HCT116 (cell line): ENCODE measurements at regions not wholly inside any gene's neighbourhood (a gene's known extent, or its start where the extent isn't known, plus 50 kb on each side); places are given as distances from the start of the nearest gene placed in this dataset.

Experiments used
- ATAC-seq: fragments of 200-7000 bp; cut with Tn5 transposase; 2 replicates; pipeline ENCODE4 v1.9.1; 2020; ENCODE audit warnings: mild to moderate bottlenecking, moderate library complexity
- BruUV-seq: library from RNA; stranded (reverse); fragments of 400-500 nt; replicated peaks from 2 replicates; lab custom pipeline; 2021; lab: Mats Ljungman, UMichigan
- CTCF ChIA-PET: fragments of 300-600 bp; sonication (Branson Sonifier 250); formaldehyde crosslinking; loops from one replicate; lab custom pipeline; 2021; ENCODE audit warnings: antibody characterized with exemption; lab: Charles Lee
- POLR2A ChIA-PET: fragments of 300-600, 350-600 bp; sonication (Branson Sonifier 250); formaldehyde crosslinking; loops from one replicate; lab custom pipeline; 2021; ENCODE audit warnings: antibody characterized with exemption; lab: Charles Lee
- RAD21 ChIA-PET, 2 experiments: fragments of 300-600 bp; sonication (Branson Sonifier 250); formaldehyde crosslinking; loops; one replicate each; lab custom pipeline; 2023; ENCODE audit warnings: low total read pairs in 2 of 2; ENCODE audit not compliant: uncharacterized antibody in 2 of 2, unreplicated experiment in 2 of 2, low non-redundant PET in 1 of 2; lab: Charles Lee
- DNase-seq: peaks from one replicate; pipeline ENCODE4 v3.0.0-alpha.2; 2010; ENCODE audit warnings: low read depth, low spot score
- H2AFZ ChIP-seq: fragments of 200-600 bp; shearing (Covaris generic), sonication (generic); 2 replicates; pipeline ENCODE4 v1.6.1; 2017; ENCODE audit warnings: low read depth, mixed run types, mixed read lengths, antibody characterized with exemption, low read length; ENCODE audit not compliant: poor library complexity, severe bottlenecking
- H3K27ac ChIP-seq: 2 replicates; pipeline ENCODE4 v1.5.1; 2012; ENCODE audit warnings: low read depth, low read length
- H3K27me3 ChIP-seq: fragments of 200-600 bp; sonication (generic); 2 replicates; pipeline ENCODE4 v1.6.1; 2016; ENCODE audit warnings: mixed run types, low read length, mixed read lengths; ENCODE audit not compliant: insufficient read depth
- H3K36me3 ChIP-seq, 2 experiments: fragments of 200-500 bp in 1 of 2; fragments of 200-600 bp in 1 of 2; sonication (Bioruptor generic) in 1 of 2; sonication (generic) in 1 of 2; 2 replicates each; pipeline versions ENCODE4 v1.5.1 to v1.6.1; 2014 to 2016; ENCODE audit warnings: low read length in 2 of 2, inconsistent platforms in 1 of 2, mixed read lengths in 1 of 2, mixed run types in 1 of 2; ENCODE audit not compliant: insufficient read depth in 2 of 2, control insufficient read depth in 1 of 2
- H3K4me1 ChIP-seq, 2 experiments: fragments of 200-600 bp in 1 of 2; sonication (generic) in 1 of 2; 2 replicates each; pipeline versions ENCODE4 v1.5.1 to v1.6.1; 2012 to 2017; ENCODE audit warnings: low read length in 2 of 2, inconsistent platforms in 1 of 2, mild to moderate bottlenecking in 1 of 2, mixed read lengths in 1 of 2, mixed run types in 1 of 2, moderate library complexity in 1 of 2; ENCODE audit not compliant: insufficient read depth in 2 of 2, control insufficient read depth in 1 of 2
- H3K4me2 ChIP-seq: fragments of 200-600 bp; sonication (generic); 2 replicates; pipeline ENCODE4 v1.6.1; 2017; ENCODE audit warnings: mixed run types, low read length, mixed read lengths
- H3K4me3 ChIP-seq, 2 experiments: fragments of 200-600 bp in 1 of 2; sonication (generic) in 1 of 2; replicated peaks in 1 of 2; 2 replicates each; pipeline ENCODE4 v1.5.1; 2011 to 2016; ENCODE audit warnings: low read length in 2 of 2, control low read depth in 1 of 2, low read depth in 1 of 2, mild to moderate bottlenecking in 1 of 2, mixed read lengths in 1 of 2, mixed run types in 1 of 2
- H3K79me2 ChIP-seq: fragments of 200-600 bp; sonication (generic); 2 replicates; pipeline ENCODE4 v1.6.1; 2017; ENCODE audit warnings: mild to moderate bottlenecking, mixed run types, low read length, moderate library complexity, mixed read lengths; ENCODE audit not compliant: insufficient read depth
- H3K9ac ChIP-seq: fragments of 200-600 bp; sonication (generic); 2 replicates; pipeline ENCODE4 v1.6.1; 2016; ENCODE audit warnings: low read length, mixed read lengths
- H3K9me2 ChIP-seq: fragments of 200-600 bp; sonication (generic), shearing (Covaris generic); 2 replicates; pipeline ENCODE4 v1.6.1; 2017; ENCODE audit warnings: mixed run types, mild to moderate bottlenecking, moderate library complexity; ENCODE audit not compliant: insufficient read depth
- H3K9me3 ChIP-seq, 2 experiments: fragments of 200-500 bp in 1 of 2; fragments of 200-600 bp in 1 of 2; sonication (Bioruptor generic) in 1 of 2; sonication (generic) in 1 of 2; 2 replicates each; pipeline ENCODE4 v1.6.1; 2014 to 2017; ENCODE audit warnings: low read length in 2 of 2, mixed read lengths in 2 of 2, inconsistent platforms in 1 of 2, low read depth in 1 of 2, mild to moderate bottlenecking in 1 of 2, mixed run types in 1 of 2, moderate library complexity in 1 of 2; ENCODE audit not compliant: control insufficient read depth in 1 of 2, insufficient read depth in 1 of 2
- H4K20me1 ChIP-seq: fragments of 200-600 bp; sonication (generic), shearing (Covaris generic); 2 replicates; pipeline ENCODE4 v1.6.1; 2017; ENCODE audit warnings: mixed run types, mild to moderate bottlenecking, moderate library complexity; ENCODE audit not compliant: insufficient read depth
- CEBPB ChIP-seq: IDR thresholded peaks from 2 replicates; pipeline ENCODE4 v1.6.1; 2012; ENCODE audit warnings: low read depth
- ELF1 ChIP-seq: IDR thresholded peaks from 2 replicates; pipeline ENCODE4 v1.6.1; 2012; ENCODE audit warnings: low read depth, borderline replicate concordance
- EZH2phosphoT487 ChIP-seq: fragments of 200-600 bp; IDR thresholded peaks from 2 replicates; pipeline ENCODE4 v1.6.1; 2018; ENCODE audit warnings: antibody characterized with exemption, borderline replicate concordance
- FOSL1 ChIP-seq: IDR thresholded peaks from 2 replicates; pipeline ENCODE4 v1.6.1; 2012; ENCODE audit warnings: low read depth
- JUND ChIP-seq: IDR thresholded peaks from 2 replicates; pipeline ENCODE4 v1.6.1; 2012
- POLR2A ChIP-seq: IDR thresholded peaks from 2 replicates; pipeline ENCODE4 v1.7.0; 2011; ENCODE audit warnings: borderline replicate concordance; ENCODE audit not compliant: insufficient read depth, insufficient read length; ENCODE audit errors: extremely low read depth
- RAD21 ChIP-seq: IDR thresholded peaks from 2 replicates; pipeline ENCODE4 v1.6.1; 2012; ENCODE audit warnings: low read depth, mild to moderate bottlenecking
- SIN3A ChIP-seq: IDR thresholded peaks from 2 replicates; pipeline ENCODE4 v1.6.1; 2012; ENCODE audit warnings: low read depth
- SP1 ChIP-seq: IDR thresholded peaks from 2 replicates; pipeline ENCODE4 v1.6.1; 2012; ENCODE audit warnings: low read depth
- SRF ChIP-seq: IDR thresholded peaks from 2 replicates; pipeline ENCODE4 v1.6.1; 2012; ENCODE audit warnings: low read depth
- TCF7L2 ChIP-seq: IDR thresholded peaks from 2 replicates; pipeline ENCODE4 v1.7.0; 2011; ENCODE audit warnings: borderline replicate concordance, inconsistent platforms; ENCODE audit not compliant: insufficient read depth, insufficient read length; ENCODE audit errors: extremely low read depth
- ZFX ChIP-seq: fragments of 450-650 bp; IDR thresholded peaks from 2 replicates; pipeline ENCODE4 v1.6.1; 2017
- intact Hi-C: fragments of 100-400 bp; cut with micrococcal nuclease; formaldehyde crosslinking; loops from 2 replicates; pipeline ENCODE4 v1.10.0; 2022
- TF ChIP-seq, protein P1 (sequence below): IDR thresholded peaks from 2 replicates; pipeline ENCODE4 v1.6.1; 2012; ENCODE audit warnings: low read depth
- TF ChIP-seq, protein P2 (sequence below): IDR thresholded peaks from 2 replicates; pipeline ENCODE4 v1.6.1; 2011; ENCODE audit warnings: mild to moderate bottlenecking, low read length, moderate library complexity; ENCODE audit not compliant: insufficient replicate concordance; ENCODE audit errors: extremely low read depth
- TF ChIP-seq, protein P3 (sequence below): IDR thresholded peaks from 2 replicates; pipeline ENCODE4 v1.6.1; 2012

DNA sequence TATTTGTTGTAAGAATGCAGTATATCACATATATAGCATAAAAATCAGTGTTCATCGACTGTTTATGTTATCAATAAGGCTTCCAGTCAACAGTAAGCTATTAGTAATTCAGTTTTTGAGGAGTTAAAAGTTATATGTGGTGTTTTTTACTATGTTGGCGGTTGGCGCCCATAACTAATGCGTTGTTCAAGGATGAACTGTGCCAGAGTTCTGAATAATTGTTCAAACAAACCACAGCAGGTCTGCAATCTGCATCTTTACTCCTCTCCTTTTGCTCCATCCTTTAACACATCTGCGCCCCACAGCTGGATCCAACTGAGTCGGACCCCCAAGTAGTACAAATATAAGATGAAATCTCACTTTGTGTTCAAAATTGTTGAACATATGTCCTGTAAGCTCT is 836.1 kb downstream of the LTN1 start:
- ATAC-seq (no peak), DNase-seq (no peak)
- intact Hi-C loops, result no loop called here
- ChIA-PET POLR2A (no interaction called here), CTCF (no interaction called here), RAD21 (no interaction called here)
- H3K9me3 ChIP-seq, result peaks cover 20 to 25% of the 10 kb centered on the region in 2 experiments; a peak in 2 of 4 replicates
- no peaks in the 10 kb centered on the region for H3K27me3 ChIP-seq
- H3K4me1 ChIP-seq, result no peaks in the 10 kb centered on the region
- H3K27ac ChIP-seq, result no peak overlapping the region
- no peaks in the 10 kb centered on the region for H3K9me2 ChIP-seq
- no peaks in the 10 kb centered on the region for H3K36me3 ChIP-seq
- BruUV-seq, result no TSS peak
- no peak overlapping the region for H3K9ac ChIP-seq
- no peaks in the 10 kb centered on the region for H3K79me2 ChIP-seq
- TF ChIP-seq, protein P1, sequence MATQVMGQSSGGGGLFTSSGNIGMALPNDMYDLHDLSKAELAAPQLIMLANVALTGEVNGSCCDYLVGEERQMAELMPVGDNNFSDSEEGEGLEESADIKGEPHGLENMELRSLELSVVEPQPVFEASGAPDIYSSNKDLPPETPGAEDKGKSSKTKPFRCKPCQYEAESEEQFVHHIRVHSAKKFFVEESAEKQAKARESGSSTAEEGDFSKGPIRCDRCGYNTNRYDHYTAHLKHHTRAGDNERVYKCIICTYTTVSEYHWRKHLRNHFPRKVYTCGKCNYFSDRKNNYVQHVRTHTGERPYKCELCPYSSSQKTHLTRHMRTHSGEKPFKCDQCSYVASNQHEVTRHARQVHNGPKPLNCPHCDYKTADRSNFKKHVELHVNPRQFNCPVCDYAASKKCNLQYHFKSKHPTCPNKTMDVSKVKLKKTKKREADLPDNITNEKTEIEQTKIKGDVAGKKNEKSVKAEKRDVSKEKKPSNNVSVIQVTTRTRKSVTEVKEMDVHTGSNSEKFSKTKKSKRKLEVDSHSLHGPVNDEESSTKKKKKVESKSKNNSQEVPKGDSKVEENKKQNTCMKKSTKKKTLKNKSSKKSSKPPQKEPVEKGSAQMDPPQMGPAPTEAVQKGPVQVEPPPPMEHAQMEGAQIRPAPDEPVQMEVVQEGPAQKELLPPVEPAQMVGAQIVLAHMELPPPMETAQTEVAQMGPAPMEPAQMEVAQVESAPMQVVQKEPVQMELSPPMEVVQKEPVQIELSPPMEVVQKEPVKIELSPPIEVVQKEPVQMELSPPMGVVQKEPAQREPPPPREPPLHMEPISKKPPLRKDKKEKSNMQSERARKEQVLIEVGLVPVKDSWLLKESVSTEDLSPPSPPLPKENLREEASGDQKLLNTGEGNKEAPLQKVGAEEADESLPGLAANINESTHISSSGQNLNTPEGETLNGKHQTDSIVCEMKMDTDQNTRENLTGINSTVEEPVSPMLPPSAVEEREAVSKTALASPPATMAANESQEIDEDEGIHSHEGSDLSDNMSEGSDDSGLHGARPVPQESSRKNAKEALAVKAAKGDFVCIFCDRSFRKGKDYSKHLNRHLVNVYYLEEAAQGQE, result no peak
- TF ChIP-seq TCF7L2 (no peak), POLR2A (no peak), EZH2phosphoT487 (no peak), SRF (no peak), FOSL1 (no peak), ZFX (no peak), CEBPB (no peak)
- H3K4me3 ChIP-seq, result no peak overlapping the region
- no peak overlapping the region for H3K4me2 ChIP-seq
- no peaks in the 10 kb centered on the region for H4K20me1 ChIP-seq
- H2AFZ ChIP-seq, result no peak overlapping the region

DNA sequence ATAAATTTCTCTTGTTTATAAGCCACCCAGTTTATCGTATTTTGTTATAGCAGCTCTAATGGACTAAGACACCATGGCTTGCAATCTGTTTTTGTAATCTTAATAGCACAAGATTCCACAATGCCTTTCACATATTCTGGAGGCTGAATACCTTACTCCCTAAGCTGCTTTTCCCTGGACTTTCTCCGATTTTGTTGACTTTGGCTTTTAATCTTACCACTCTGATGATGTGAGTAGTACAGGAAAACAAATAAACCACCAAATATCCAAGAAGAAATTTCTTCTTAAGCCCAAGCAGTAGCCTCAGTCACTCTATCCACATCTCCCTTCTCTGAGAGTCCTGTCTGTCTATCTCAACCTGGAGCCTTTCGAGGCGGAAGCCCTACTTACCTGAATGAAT is 838.6 kb downstream of the LTN1 start:
- H2AFZ ChIP-seq, result no peak overlapping the region
- CTCF ChIA-PET, result no interaction called here
- TF ChIP-seq EZH2phosphoT487 (no peak), JUND (no peak), SP1 (no peak), POLR2A (no peak), SRF (no peak), SIN3A (no peak), ZFX (no peak), TCF7L2 (no peak), RAD21 (no peak), ELF1 (no peak)
- TF ChIP-seq, protein P2, sequence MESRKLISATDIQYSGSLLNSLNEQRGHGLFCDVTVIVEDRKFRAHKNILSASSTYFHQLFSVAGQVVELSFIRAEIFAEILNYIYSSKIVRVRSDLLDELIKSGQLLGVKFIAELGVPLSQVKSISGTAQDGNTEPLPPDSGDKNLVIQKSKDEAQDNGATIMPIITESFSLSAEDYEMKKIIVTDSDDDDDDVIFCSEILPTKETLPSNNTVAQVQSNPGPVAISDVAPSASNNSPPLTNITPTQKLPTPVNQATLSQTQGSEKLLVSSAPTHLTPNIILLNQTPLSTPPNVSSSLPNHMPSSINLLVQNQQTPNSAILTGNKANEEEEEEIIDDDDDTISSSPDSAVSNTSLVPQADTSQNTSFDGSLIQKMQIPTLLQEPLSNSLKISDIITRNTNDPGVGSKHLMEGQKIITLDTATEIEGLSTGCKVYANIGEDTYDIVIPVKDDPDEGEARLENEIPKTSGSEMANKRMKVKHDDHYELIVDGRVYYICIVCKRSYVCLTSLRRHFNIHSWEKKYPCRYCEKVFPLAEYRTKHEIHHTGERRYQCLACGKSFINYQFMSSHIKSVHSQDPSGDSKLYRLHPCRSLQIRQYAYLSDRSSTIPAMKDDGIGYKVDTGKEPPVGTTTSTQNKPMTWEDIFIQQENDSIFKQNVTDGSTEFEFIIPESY, result no peak
- TF ChIP-seq, protein P3, sequence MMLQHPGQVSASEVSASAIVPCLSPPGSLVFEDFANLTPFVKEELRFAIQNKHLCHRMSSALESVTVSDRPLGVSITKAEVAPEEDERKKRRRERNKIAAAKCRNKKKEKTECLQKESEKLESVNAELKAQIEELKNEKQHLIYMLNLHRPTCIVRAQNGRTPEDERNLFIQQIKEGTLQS, result no peak
- TF ChIP-seq, all 23 proteins: peak for 0
- no peaks in the 10 kb centered on the region for H3K4me1 ChIP-seq
- no peak overlapping the region for H3K4me3 ChIP-seq
- peaks cover 24 to 30% of the 10 kb centered on the region in 2 experiments; a peak in 2 of 4 replicates for H3K9me3 ChIP-seq
- intact Hi-C loops, result no loop called here
- no peaks in the 10 kb centered on the region for H4K20me1 ChIP-seq
- no peaks in the 10 kb centered on the region for H3K27me3 ChIP-seq
- no peak for DNase-seq
- no peak overlapping the region for H3K9ac ChIP-seq
- ChIA-PET RAD21 (no interaction called here), POLR2A (no interaction called here)
- no peaks in the 10 kb centered on the region for H3K9me2 ChIP-seq
- no peaks in the 10 kb centered on the region for H3K79me2 ChIP-seq
- no TSS peak for BruUV-seq
- no peak for ATAC-seq
- H3K36me3 ChIP-seq, result no peaks in the 10 kb centered on the region
- H3K27ac ChIP-seq, result no peak overlapping the region
- no peak overlapping the region for H3K4me2 ChIP-seq
